ENCODE measurements at regions not wholly inside any gene's neighbourhood (a gene's known extent, or its start where the extent isn't known, plus 50 kb on each side); places are given as distances from the start of the nearest gene placed in this dataset.

GRCh38 chr1:2865000-2865399 lies 63.5 kb upstream of the TTC34 start:
- no peak for TF ChIP-seq EZH2 (IDR thresholded peaks at IDR 0.05)
- TF ChIP-seq POLR2AphosphoS5 (IDR thresholded peaks at IDR 0.05; ENCODE audit: borderline replicate concordance, low read depth, low read length) = no peak
- no peak for TF ChIP-seq FOXP2 (optimal IDR thresholded peaks at IDR 0.05; ENCODE audit: control extremely low read depth, extremely low read length, insufficient read depth)
